ENCODE measurements at regions not wholly inside any gene's neighbourhood (a gene's known extent, or its start where the extent isn't known, plus 50 kb on each side); places are given as distances from the start of the nearest gene placed in this dataset.

- no peak for DNase-seq (ENCODE audit: low read depth in 2 of 2)
These were observed 135.5 kb upstream of the PKDCC start for GRCh38 chr2:41912337-41912736.

GRCh38 chr2:41912776-41913175, 135.0 kb upstream of the PKDCC start:
- no peak for DNase-seq (ENCODE audit: low read depth in 2 of 2)

- DNase-seq (ENCODE audit: low read depth in 2 of 2): no peak
These were observed 134.5 kb upstream of the PKDCC start for GRCh38 chr2:41913311-41913710.

GRCh38 chr2:41913921-41914609, 133.8 kb upstream of the PKDCC start:
- no peak for DNase-seq (ENCODE audit: low read depth in 2 of 2)

- DNase-seq (ENCODE audit: low read depth in 2 of 2): no peak
These were observed 132.9 kb upstream of the PKDCC start for GRCh38 chr2:41914936-41915335.

GRCh38 chr2:41916177-41916576, 131.6 kb upstream of the PKDCC start:
- no peak for DNase-seq (ENCODE audit: low read depth in 2 of 2)

- no peak for DNase-seq (ENCODE audit: low read depth in 2 of 2)
These were observed 130.2 kb upstream of the PKDCC start for GRCh38 chr2:41917587-41917986.

- DNase-seq (ENCODE audit: low read depth in 2 of 2): no peak
These were observed 128.7 kb upstream of the PKDCC start for GRCh38 chr2:41919135-41919534.

GRCh38 chr2:41920181-41920580, 127.6 kb upstream of the PKDCC start:
- DNase-seq (ENCODE audit: low read depth in 2 of 2): no peak

GRCh38 chr2:41920812-41921211, 127.0 kb upstream of the PKDCC start:
- no peak for DNase-seq (ENCODE audit: low read depth in 2 of 2)

- no peak for DNase-seq (ENCODE audit: low read depth in 2 of 2)
These were observed 125.6 kb upstream of the PKDCC start for GRCh38 chr2:41922177-41922576.

GRCh38 chr2:41923156-41923786, 124.5 kb upstream of the PKDCC start:
- DNase-seq (ENCODE audit: low read depth in 2 of 2): no peak

- DNase-seq (ENCODE audit: low read depth in 2 of 2): no peak
These were observed 123.8 kb upstream of the PKDCC start for GRCh38 chr2:41924024-41924423.

- no peak for DNase-seq (ENCODE audit: low read depth in 2 of 2)
These were observed 123.0 kb upstream of the PKDCC start for GRCh38 chr2:41924709-41925408.

- DNase-seq (ENCODE audit: low read depth in 2 of 2): no peak
These were observed 122.1 kb upstream of the PKDCC start for GRCh38 chr2:41925712-41926111.

GRCh38 chr2:41926614-41927580, 120.9 kb upstream of the PKDCC start:
- DNase-seq (ENCODE audit: low read depth in 2 of 2): no peak

- DNase-seq (ENCODE audit: low read depth in 2 of 2): no peak
These were observed 120.1 kb upstream of the PKDCC start for GRCh38 chr2:41927581-41928264.

GRCh38 chr2:41928526-41928925, 119.3 kb upstream of the PKDCC start:
- no peak for DNase-seq (ENCODE audit: low read depth in 2 of 2)

- no peak for DNase-seq (ENCODE audit: low read depth in 2 of 2)
These were observed 116.8 kb upstream of the PKDCC start for GRCh38 chr2:41930807-41931566.

GRCh38 chr2:41932241-41933045, 115.4 kb upstream of the PKDCC start:
- no peak for DNase-seq (ENCODE audit: low read depth in 2 of 2)
